ENCODE measurements at regions not wholly inside any gene's neighbourhood (a gene's known extent, or its start where the extent isn't known, plus 50 kb on each side); places are given as distances from the start of the nearest gene placed in this dataset.

DNA sequence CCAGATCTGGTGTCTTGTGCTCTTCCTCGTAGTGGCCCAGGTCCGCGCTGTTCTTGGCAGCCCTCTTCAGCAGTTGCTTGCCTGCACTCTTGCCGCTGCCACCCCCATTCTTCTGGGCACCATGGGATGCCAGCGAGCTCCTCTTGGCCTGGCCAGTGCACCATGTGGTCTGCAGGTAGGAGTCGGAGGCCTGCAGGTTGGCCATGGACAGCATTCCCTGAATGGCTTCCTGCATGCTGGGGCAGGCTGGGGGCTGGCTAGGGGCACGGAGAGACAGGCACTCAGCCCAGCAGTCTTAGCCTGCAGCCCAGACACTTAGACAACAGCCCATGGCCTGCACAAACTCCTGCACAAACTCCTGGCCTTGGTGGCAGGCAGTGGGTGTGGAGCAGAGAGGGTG is 234.9 kb downstream of the TUBA3C start:
- in situ Hi-C loops (cut with MboI; ENCODE audit: low sequenced_read_pairs) (no loop called here), intact Hi-C loops (cut with micrococcal nuclease) (no loop called here), dilution Hi-C loops (cut with HindIII; ENCODE audit: low sequenced_read_pairs, unreplicated experiment) (no loop called here)
- no peak overlapping the region for H3K23ac ChIP-seq (ENCODE audit: low read depth, low read length)
- H2AFZ ChIP-seq (replicated peaks; ENCODE audit: low read length, poor library complexity), result no peak overlapping the region
- H3K27ac ChIP-seq (ENCODE audit: insufficient read depth, low read length), result no peak overlapping the region
- ChIA-PET POLR2A (ENCODE audit: unreplicated experiment) (no interaction called here), CTCF (no interaction called here)
- no peaks in the 10 kb centered on the region for H3K4me1 ChIP-seq (ENCODE audit: control insufficient read depth, insufficient read depth, low read length)
- H2BK5ac ChIP-seq (ENCODE audit: low read depth, low read length, poor library complexity, severe bottlenecking), result no peak overlapping the region
- H2AK5ac ChIP-seq (ENCODE audit: low read depth, low read length), result no peak overlapping the region
- no peak overlapping the region for H3K4ac ChIP-seq (ENCODE audit: low read depth, low read length)
- TF ChIP-seq NFE2L2 (IDR thresholded peaks at IDR 0.05; ENCODE audit: low read depth, low read length) (no peak), SMC3 (IDR thresholded peaks at IDR 0.05; ENCODE audit: low read depth, low read length) (no peak), RFX5 (IDR thresholded peaks at IDR 0.05; ENCODE audit: low read depth, low read length) (no peak), RCOR1 (IDR thresholded peaks at IDR 0.05; ENCODE audit: insufficient replicate concordance, low read length) (no peak), MXI1 (IDR thresholded peaks at IDR 0.05; ENCODE audit: borderline replicate concordance, low read depth, low read length) (no peak), CHD1 (IDR thresholded peaks at IDR 0.05; ENCODE audit: low read depth, low read length) (no peak), BHLHE40 (IDR thresholded peaks at IDR 0.05; ENCODE audit: low read depth, low read length) (no peak), RAD21 (IDR thresholded peaks at IDR 0.05; ENCODE audit: low read length) (no peak), MAZ (IDR thresholded peaks at IDR 0.05; ENCODE audit: borderline replicate concordance, low read depth, low read length) (no peak), POLR2A (IDR thresholded peaks at IDR 0.05; ENCODE audit: low read depth, low read length) (no peak), FOS (IDR thresholded peaks at IDR 0.05; ENCODE audit: low read depth, low read length) (no peak)
- TF ChIP-seq, protein P1, sequence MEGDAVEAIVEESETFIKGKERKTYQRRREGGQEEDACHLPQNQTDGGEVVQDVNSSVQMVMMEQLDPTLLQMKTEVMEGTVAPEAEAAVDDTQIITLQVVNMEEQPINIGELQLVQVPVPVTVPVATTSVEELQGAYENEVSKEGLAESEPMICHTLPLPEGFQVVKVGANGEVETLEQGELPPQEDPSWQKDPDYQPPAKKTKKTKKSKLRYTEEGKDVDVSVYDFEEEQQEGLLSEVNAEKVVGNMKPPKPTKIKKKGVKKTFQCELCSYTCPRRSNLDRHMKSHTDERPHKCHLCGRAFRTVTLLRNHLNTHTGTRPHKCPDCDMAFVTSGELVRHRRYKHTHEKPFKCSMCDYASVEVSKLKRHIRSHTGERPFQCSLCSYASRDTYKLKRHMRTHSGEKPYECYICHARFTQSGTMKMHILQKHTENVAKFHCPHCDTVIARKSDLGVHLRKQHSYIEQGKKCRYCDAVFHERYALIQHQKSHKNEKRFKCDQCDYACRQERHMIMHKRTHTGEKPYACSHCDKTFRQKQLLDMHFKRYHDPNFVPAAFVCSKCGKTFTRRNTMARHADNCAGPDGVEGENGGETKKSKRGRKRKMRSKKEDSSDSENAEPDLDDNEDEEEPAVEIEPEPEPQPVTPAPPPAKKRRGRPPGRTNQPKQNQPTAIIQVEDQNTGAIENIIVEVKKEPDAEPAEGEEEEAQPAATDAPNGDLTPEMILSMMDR (conservative IDR thresholded peaks at IDR 0.05; ENCODE audit: low read depth, low read length), result no peak
- no CpG with 5 or more reads among the region's 7 CpGs for WGBS, 2 experiments (ENCODE audit: extremely low coverage in 2 of 2, insufficient read length in 1 of 2)
- H2BK20ac ChIP-seq (ENCODE audit: low read depth, low read length), result no peak overlapping the region
- H3K4me2 ChIP-seq (ENCODE audit: low read depth, low read length), result no peak overlapping the region
- no peak overlapping the region for H3K14ac ChIP-seq (replicated peaks; ENCODE audit: low read depth, low read length)
- DNase-seq (no peak), ATAC-seq (ENCODE audit: low read depth) (no peak)
- H3K79me1 ChIP-seq (ENCODE audit: low read depth in 1 of 2, low read length in 2 of 2), result no peaks in the 10 kb centered on the region
- no peak overlapping the region for H2BK15ac ChIP-seq (ENCODE audit: low read depth, low read length)
- no peak overlapping the region for H2BK120ac ChIP-seq (ENCODE audit: low read depth, low read length)
- H4K91ac ChIP-seq (ENCODE audit: insufficient read depth, low read depth, low read length), result no peak overlapping the region
- no peak overlapping the region for H4K8ac ChIP-seq (ENCODE audit: low read depth in 2 of 2, low read length in 2 of 2)
- no peaks in the 10 kb centered on the region for H3K36me3 ChIP-seq (ENCODE audit: control insufficient read depth, insufficient read depth, low read length)
- H4K5ac ChIP-seq (ENCODE audit: low read depth, low read length), result no peak overlapping the region
- no peak overlapping the region for H3K18ac ChIP-seq (ENCODE audit: low read depth, low read length)
- no peaks in the 10 kb centered on the region for H3K9me1 ChIP-seq (ENCODE audit: insufficient read depth, low read length)
- no peak overlapping the region for H3K4me3 ChIP-seq (ENCODE audit: insufficient read depth, low read depth, low read length)
- no peak overlapping the region for H2AK9ac ChIP-seq (replicated peaks; ENCODE audit: low read depth, low read length, poor library complexity)
- peaks cover 43% of the 10 kb centered on the region for H3K9me3 ChIP-seq (ENCODE audit: control insufficient read depth, insufficient read depth, low read length)
- H3K56ac ChIP-seq (ENCODE audit: extremely low read depth, insufficient read depth, low read length), result no peak overlapping the region
- H3K27me3 ChIP-seq (ENCODE audit: control insufficient read depth, insufficient read depth, low read length), result no peaks in the 10 kb centered on the region
- BruUV-seq (replicated peaks), result no TSS peak
- H4K20me1 ChIP-seq (ENCODE audit: insufficient read depth, low read length), result no peaks in the 10 kb centered on the region
- H3K9ac ChIP-seq (ENCODE audit: low read depth, low read length), result no peak overlapping the region
